Endothelial cell of umbilical vein (primary cell): ENCODE measurements at regions not wholly inside any gene's neighbourhood (a gene's known extent, or its start where the extent isn't known, plus 50 kb on each side); places are given as distances from the start of the nearest gene placed in this dataset.

Experiments used
- BruUV-seq: library from RNA; stranded (reverse); fragments of 400-500 nt; replicated peaks from 2 replicates; lab custom pipeline; 2021; lab: Mats Ljungman, UMichigan
- CTCF ChIA-PET: fragments of 300-600, 350-600 bp; sonication (Branson Sonifier 250); formaldehyde crosslinking; loops from one replicate; lab custom pipeline; 2021; ENCODE audit warnings: antibody characterized with exemption, inconsistent platforms; lab: Charles Lee
- POLR2A ChIA-PET: fragments of 300-600, 350-600 bp; sonication (Branson Sonifier 250); formaldehyde crosslinking; loops from one replicate; lab custom pipeline; 2021; ENCODE audit warnings: antibody characterized with exemption, inconsistent platforms; lab: Charles Lee
- DNase-seq: peaks from one replicate; pipeline ENCODE4 v3.0.0-alpha.2; 2011; ENCODE audit warnings: low read depth, low spot score
- FAIRE-seq: peaks from 2 replicates; lab custom pipeline; 2011; peaks lifted over from hg19 to GRCh38; lab: Jason Lieb, UNC
- H2AFZ ChIP-seq: 2 replicates; pipeline ENCODE4 v1.6.0; 2012; ENCODE audit warnings: low read depth, low read length, control low read depth, inconsistent platforms
- H3K27ac ChIP-seq: 2 replicates; pipeline ENCODE4 v1.5.1; 2011; ENCODE audit warnings: low read depth, mild to moderate bottlenecking, control low read depth, low read length, moderate library complexity; ENCODE audit not compliant: insufficient read depth
- H3K27me3 ChIP-seq, 2 experiments: 2 replicates each; pipeline versions ENCODE4 v1.6.0 to v1.6.1; 2011; ENCODE audit warnings: low read length in 2 of 2, mixed read lengths in 1 of 2; ENCODE audit not compliant: control insufficient read depth in 2 of 2, insufficient read depth in 2 of 2
- H3K36me3 ChIP-seq, 2 experiments: 2 replicates in 1 of 2; 3 replicates in 1 of 2; pipeline ENCODE4 v1.5.1; 2011; ENCODE audit warnings: low read length in 2 of 2, mild to moderate bottlenecking in 1 of 2, moderate library complexity in 1 of 2; ENCODE audit not compliant: control insufficient read depth in 2 of 2, insufficient read depth in 2 of 2; ENCODE audit errors: extremely low read depth in 1 of 2
- H3K4me1 ChIP-seq: 3 replicates; pipeline ENCODE4 v1.5.1; 2011; ENCODE audit warnings: mild to moderate bottlenecking, low read length; ENCODE audit not compliant: control insufficient read depth, insufficient read depth; ENCODE audit errors: extremely low read depth
- H3K4me2 ChIP-seq: 2 replicates; pipeline ENCODE4 v1.6.1; 2011; ENCODE audit warnings: low read length, control low read depth, mixed read lengths; ENCODE audit not compliant: insufficient read depth
- H3K4me3 ChIP-seq, 3 experiments: fragments of 200-600 bp in 1 of 3; sonication (generic), shearing (Covaris generic) in 1 of 3; replicated peaks in 1 of 3; 2 replicates each; pipeline ENCODE4 v1.5.1; 2011 to 2016; ENCODE audit warnings: control low read depth in 3 of 3, low read length in 3 of 3, mild to moderate bottlenecking in 2 of 3, inconsistent platforms in 1 of 3, low read depth in 1 of 3, moderate library complexity in 1 of 3; ENCODE audit not compliant: insufficient read depth in 1 of 3
- H3K79me2 ChIP-seq: 2 replicates; pipeline ENCODE4 v1.6.0; 2012; ENCODE audit warnings: low read length, inconsistent platforms; ENCODE audit not compliant: control insufficient read depth, insufficient read depth
- H3K9ac ChIP-seq: replicated peaks from 2 replicates; pipeline ENCODE3; 2011; ENCODE audit warnings: low read length, control low read depth; ENCODE audit not compliant: insufficient read depth; ENCODE audit errors: extremely low read depth
- H3K9me1 ChIP-seq: replicated peaks from 3 replicates; pipeline ENCODE4 v1.6.0; 2011; ENCODE audit warnings: mild to moderate bottlenecking, low read length; ENCODE audit not compliant: control insufficient read depth, insufficient read depth; ENCODE audit errors: extremely low read depth
- H3K9me3 ChIP-seq: replicated peaks from 2 replicates; pipeline ENCODE4 v1.5.1; 2012; ENCODE audit warnings: low read length, inconsistent platforms; ENCODE audit not compliant: control insufficient read depth, insufficient read depth
- H4K20me1 ChIP-seq: replicated peaks from 2 replicates; pipeline ENCODE3; 2011; ENCODE audit warnings: mild to moderate bottlenecking, low read length; ENCODE audit not compliant: control insufficient read depth, insufficient read depth; ENCODE audit errors: extremely low read depth
- EZH2 ChIP-seq: IDR thresholded peaks from 2 replicates; pipeline ENCODE4 v1.6.1; 2012; ENCODE audit warnings: borderline replicate concordance, low read depth, mild to moderate bottlenecking, moderate library complexity, low read length, inconsistent platforms; ENCODE audit not compliant: severe bottlenecking
- FOS ChIP-seq: IDR thresholded peaks from 2 replicates; pipeline ENCODE4 v1.6.1; 2011; ENCODE audit warnings: mild to moderate bottlenecking, low read length, moderate library complexity, borderline replicate concordance; ENCODE audit not compliant: insufficient read depth
- GATA2 ChIP-seq: IDR thresholded peaks from 2 replicates; pipeline ENCODE4 v1.7.0; 2011; ENCODE audit warnings: low read depth, mild to moderate bottlenecking, moderate library complexity, mixed read lengths, low read length; ENCODE audit not compliant: insufficient read length, insufficient read depth
- JUN ChIP-seq: IDR thresholded peaks from 2 replicates; pipeline ENCODE4 v1.6.1; 2011; ENCODE audit warnings: borderline replicate concordance, low read depth; ENCODE audit not compliant: insufficient read length, insufficient read depth
- MYC ChIP-seq: IDR thresholded peaks from one replicate; pipeline ENCODE4 v1.6.1; 2011; ENCODE audit warnings: mild to moderate bottlenecking, low read depth, low read length
- POLR2A ChIP-seq: IDR thresholded peaks from 2 replicates; pipeline ENCODE4 v1.6.1; 2012; ENCODE audit warnings: low read depth, mild to moderate bottlenecking, control low read depth, low read length
- POLR2AphosphoS5 ChIP-seq: IDR thresholded peaks from 2 replicates; pipeline ENCODE4 v1.6.1; 2012; ENCODE audit warnings: low read depth, mild to moderate bottlenecking, control low read depth, low read length, moderate library complexity; ENCODE audit not compliant: insufficient read depth
- dilution Hi-C: fragments of 300-500 bp; cut with MboI; formaldehyde crosslinking; loops from one replicate; pipeline ENCODE4 v1.15.0; 2019; ENCODE audit warnings: low sequenced_read_pairs; ENCODE audit not compliant: extremely low pct_ligation_motif_present
- intact Hi-C: fragments of 100-400 bp; cut with micrococcal nuclease; formaldehyde crosslinking; loops from one replicate; pipeline ENCODE4 v1.10.0; 2022
- TF ChIP-seq, protein P1 (sequence below): IDR thresholded peaks from 2 replicates; pipeline ENCODE4 v1.6.1; 2011; ENCODE audit not compliant: insufficient read depth, insufficient read length
- TF ChIP-seq, protein P2 (sequence below), 2 donors: IDR thresholded peaks; 1 replicate in 1 of 2; 2 replicates in 1 of 2; pipeline ENCODE4 v1.5.1; 2011; ENCODE audit warnings: low read length in 2 of 2, mild to moderate bottlenecking in 2 of 2, moderate library complexity in 2 of 2, control low read depth in 1 of 2, inconsistent platforms in 1 of 2, low read depth in 1 of 2; ENCODE audit not compliant: insufficient read depth in 1 of 2; ENCODE audit errors: extremely low read depth in 1 of 2

DNA sequence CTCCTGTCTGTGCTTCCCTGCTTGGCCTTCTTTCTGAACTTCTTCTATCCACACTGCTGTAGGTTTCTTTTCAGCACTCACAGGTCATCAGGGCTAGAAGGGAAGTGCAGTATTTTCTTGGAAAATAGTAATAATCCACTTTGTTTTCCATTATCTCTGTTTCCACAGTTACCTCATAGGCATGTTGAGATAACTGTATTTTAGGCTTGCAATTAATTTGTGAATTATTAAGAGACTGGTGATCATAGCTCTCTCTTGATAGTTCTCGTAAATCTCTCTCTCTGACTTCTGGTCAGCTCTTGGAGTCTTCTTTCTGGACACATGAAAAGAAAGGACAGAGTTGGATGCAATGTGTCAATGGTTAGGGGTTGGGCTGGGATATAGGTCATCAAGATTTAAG is 243.6 kb upstream of the IGFBP3 start:
- Histone ChIP-seq H2AFZ (no peak overlapping the region), H3K79me2 (no peaks in the 10 kb centered on the region), H3K4me1 (no peaks in the 10 kb centered on the region), H4K20me1 (no peaks in the 10 kb centered on the region), H3K4me3 (no peak overlapping the region), H3K9ac (no peak overlapping the region), H3K9me3 (no peaks in the 10 kb centered on the region), H3K27me3 (no peaks in the 10 kb centered on the region), H3K9me1 (no peaks in the 10 kb centered on the region), H3K27ac (no peak overlapping the region), H3K4me2 (no peak overlapping the region), H3K36me3 (no peaks in the 10 kb centered on the region)
- FAIRE-seq (no peak), DNase-seq (no peak)
- dilution Hi-C loops (no loop called here), intact Hi-C loops (no loop called here)
- ChIA-PET CTCF (no interaction called here), POLR2A (no interaction called here)
- TF ChIP-seq FOS (no peak), JUN (no peak), GATA2 (no peak), EZH2 (no peak), POLR2A (no peak), MYC (no peak), POLR2AphosphoS5 (no peak)
- TF ChIP-seq, protein P1, sequence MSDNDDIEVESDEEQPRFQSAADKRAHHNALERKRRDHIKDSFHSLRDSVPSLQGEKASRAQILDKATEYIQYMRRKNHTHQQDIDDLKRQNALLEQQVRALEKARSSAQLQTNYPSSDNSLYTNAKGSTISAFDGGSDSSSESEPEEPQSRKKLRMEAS, result no peak
- no TSS peak for BruUV-seq

DNA sequence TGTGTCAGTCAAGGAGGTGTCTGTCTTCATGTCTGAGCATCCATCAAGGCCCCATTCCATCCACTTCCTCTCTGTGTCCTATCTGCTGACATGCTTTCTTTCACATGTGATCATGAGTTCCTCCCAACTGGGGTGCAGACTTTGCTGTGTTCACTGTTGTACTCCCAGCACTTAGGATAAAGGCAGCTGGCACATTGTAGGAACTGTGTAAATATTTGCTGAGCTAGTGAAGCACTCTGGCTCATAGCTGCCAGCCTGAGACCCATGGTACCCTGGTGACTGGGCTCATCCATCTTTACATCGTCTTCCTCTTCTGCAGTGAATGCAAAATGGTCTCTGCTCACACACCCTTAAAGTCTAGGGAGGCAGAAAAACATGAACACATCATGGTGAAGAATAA is 242.2 kb upstream of the IGFBP3 start:
- Histone ChIP-seq H3K9me3 (no peaks in the 10 kb centered on the region), H3K4me1 (no peaks in the 10 kb centered on the region), H3K27me3 (no peaks in the 10 kb centered on the region), H3K36me3 (no peaks in the 10 kb centered on the region), H2AFZ (no peak overlapping the region), H3K4me2 (no peak overlapping the region), H3K27ac (no peak overlapping the region), H3K79me2 (no peaks in the 10 kb centered on the region), H3K4me3 (no peak overlapping the region), H3K9me1 (no peaks in the 10 kb centered on the region), H4K20me1 (no peaks in the 10 kb centered on the region), H3K9ac (no peak overlapping the region)
- TF ChIP-seq EZH2, result no peak
- no peak for TF ChIP-seq POLR2AphosphoS5
- no peak for TF ChIP-seq MYC
- TF ChIP-seq GATA2, result no peak
- no peak for TF ChIP-seq POLR2A
- no peak for TF ChIP-seq FOS
- TF ChIP-seq, protein P2, sequence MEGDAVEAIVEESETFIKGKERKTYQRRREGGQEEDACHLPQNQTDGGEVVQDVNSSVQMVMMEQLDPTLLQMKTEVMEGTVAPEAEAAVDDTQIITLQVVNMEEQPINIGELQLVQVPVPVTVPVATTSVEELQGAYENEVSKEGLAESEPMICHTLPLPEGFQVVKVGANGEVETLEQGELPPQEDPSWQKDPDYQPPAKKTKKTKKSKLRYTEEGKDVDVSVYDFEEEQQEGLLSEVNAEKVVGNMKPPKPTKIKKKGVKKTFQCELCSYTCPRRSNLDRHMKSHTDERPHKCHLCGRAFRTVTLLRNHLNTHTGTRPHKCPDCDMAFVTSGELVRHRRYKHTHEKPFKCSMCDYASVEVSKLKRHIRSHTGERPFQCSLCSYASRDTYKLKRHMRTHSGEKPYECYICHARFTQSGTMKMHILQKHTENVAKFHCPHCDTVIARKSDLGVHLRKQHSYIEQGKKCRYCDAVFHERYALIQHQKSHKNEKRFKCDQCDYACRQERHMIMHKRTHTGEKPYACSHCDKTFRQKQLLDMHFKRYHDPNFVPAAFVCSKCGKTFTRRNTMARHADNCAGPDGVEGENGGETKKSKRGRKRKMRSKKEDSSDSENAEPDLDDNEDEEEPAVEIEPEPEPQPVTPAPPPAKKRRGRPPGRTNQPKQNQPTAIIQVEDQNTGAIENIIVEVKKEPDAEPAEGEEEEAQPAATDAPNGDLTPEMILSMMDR (IDR thresholded peaks at IDR 0.05; ENCODE audit: extremely low read depth in 1 of 2, insufficient read depth in 1 of 2, low read depth in 1 of 2, low read length in 2 of 2), result no peak
- TF ChIP-seq JUN, result no peak
- TF ChIP-seq, protein P1, result no peak
- CTCF ChIA-PET, result no interaction called here
- BruUV-seq, result no TSS peak
- intact Hi-C loops (no loop called here), dilution Hi-C loops (no loop called here)
- DNase-seq (no peak), FAIRE-seq (no peak)
- POLR2A ChIA-PET, result no interaction called here
